Skin epidermis (tissue), 12 donors: ENCODE measurements at regions not wholly inside any gene's neighbourhood (a gene's known extent, or its start where the extent isn't known, plus 50 kb on each side); places are given as distances from the start of the nearest gene placed in this dataset.
"Not testable (repeated sequence)": the region's sequence is repeated elsewhere in the genome, so short reads cannot be mapped to it uniquely, and the experiment has no call there.

ENCODE experiments used
- H3K27ac ChIP-seq, 21 experiments: fragments of 200-600 bp; sonication (generic) in 11 of 21; one replicate each; pipeline ENCODE4 v1.5.0; 2020; ENCODE audit warnings: mild to moderate bottlenecking in 3 of 21, inconsistent platforms in 2 of 21, moderate library complexity in 2 of 21
- H3K4me3 ChIP-seq, 7 experiments: fragments of 200-600 bp; sonication (generic) in 2 of 7; one replicate each; pipeline ENCODE4 v1.5.0; 2020; ENCODE audit warnings: inconsistent platforms in 2 of 7, mild to moderate bottlenecking in 2 of 7, moderate library complexity in 1 of 7

- not testable (repeated sequence) for H3K4me3 ChIP-seq, H3K27ac ChIP-seq
These were observed 254.8 kb downstream of the KBTBD8 start for GRCh38 chr3:67252906-67253305.

GRCh38 chr3:67278015-67278618 is 280.0 kb downstream of the KBTBD8 start:
- Histone ChIP-seq H3K4me3 (no peak overlapping the region), H3K27ac (no peak overlapping the region)

- H3K4me3 ChIP-seq: no peak overlapping the region
- H3K27ac ChIP-seq: no peak overlapping the region
These were observed 288.5 kb downstream of the KBTBD8 start for GRCh38 chr3:67286586-67286985.

GRCh38 chr3:67288466-67289106 is 290.5 kb downstream of the KBTBD8 start:
- no peak overlapping the region for H3K4me3 ChIP-seq
- no peak overlapping the region for H3K27ac ChIP-seq

- H3K27ac ChIP-seq: peak overlapping the region in 1 of 21 experiments; percentile 33
- no peak overlapping the region for H3K4me3 ChIP-seq
These were observed 291.5 kb downstream of the KBTBD8 start for GRCh38 chr3:67289626-67290025.

GRCh38 chr3:67290438-67290837 is 292.3 kb downstream of the KBTBD8 start:
- no peak overlapping the region for H3K4me3 ChIP-seq

GRCh38 chr3:67291287-67292252 is 293.5 kb downstream of the KBTBD8 start:
- Histone ChIP-seq H3K4me3 (no peak overlapping the region), H3K27ac (no peak overlapping the region)

More at GRCh38 chr3:67290438-67290837, 292.3 kb downstream of the KBTBD8 start:
- H3K27ac ChIP-seq: peak overlapping the region in 2 of 21 experiments; percentile 26 to 32

- no peak overlapping the region for H3K4me3 ChIP-seq
- no peak overlapping the region for H3K27ac ChIP-seq
These were observed 294.4 kb downstream of the KBTBD8 start for GRCh38 chr3:67292356-67293121.

- H3K4me3 ChIP-seq: no peak overlapping the region
- H3K27ac ChIP-seq: no peak overlapping the region
These were observed 296.2 kb downstream of the KBTBD8 start for GRCh38 chr3:67294341-67294740.

- Histone ChIP-seq H3K4me3 (no peak overlapping the region), H3K27ac (no peak overlapping the region)
These were observed 298.2 kb downstream of the KBTBD8 start for GRCh38 chr3:67296039-67296892.

GRCh38 chr3:67297715-67298475 is 299.8 kb downstream of the KBTBD8 start:
- no peak overlapping the region for H3K27ac ChIP-seq
- no peak overlapping the region for H3K4me3 ChIP-seq

GRCh38 chr3:67301556-67301955 is 303.4 kb downstream of the KBTBD8 start:
- H3K4me3 ChIP-seq: no peak overlapping the region

GRCh38 chr3:67302489-67302888 is 304.4 kb downstream of the KBTBD8 start:
- no peak overlapping the region for H3K27ac ChIP-seq
- H3K4me3 ChIP-seq: no peak overlapping the region

More at GRCh38 chr3:67301556-67301955, 303.4 kb downstream of the KBTBD8 start:
- H3K27ac ChIP-seq: no peak overlapping the region

GRCh38 chr3:67305160-67305559 is 307.1 kb downstream of the KBTBD8 start:
- H3K4me3 ChIP-seq: no peak overlapping the region

GRCh38 chr3:67305922-67306321 is 307.8 kb downstream of the KBTBD8 start:
- Histone ChIP-seq H3K27ac (no peak overlapping the region), H3K4me3 (no peak overlapping the region)

More at GRCh38 chr3:67305160-67305559, 307.1 kb downstream of the KBTBD8 start:
- no peak overlapping the region for H3K27ac ChIP-seq

GRCh38 chr3:67311440-67311839 is 313.3 kb downstream of the KBTBD8 start:
- no peak overlapping the region for H3K4me3 ChIP-seq
- no peak overlapping the region for H3K27ac ChIP-seq

- H3K27ac ChIP-seq: no peak overlapping the region
These were observed 314.0 kb downstream of the KBTBD8 start for GRCh38 chr3:67312155-67312554.

GRCh38 chr3:67318162-67318561 is 320.1 kb downstream of the KBTBD8 start:
- H3K27ac ChIP-seq: no peak overlapping the region
- H3K4me3 ChIP-seq: no peak overlapping the region

More at GRCh38 chr3:67312155-67312554, 314.0 kb downstream of the KBTBD8 start:
- no peak overlapping the region for H3K4me3 ChIP-seq
